Fibroblast of the conjunctiva (primary cell): ENCODE measurements at regions not wholly inside any gene's neighbourhood (a gene's known extent, or its start where the extent isn't known, plus 50 kb on each side); places are given as distances from the start of the nearest gene placed in this dataset.
A peak's percentile ranks its signal among the peaks of the same experiment; 100 is the strongest.

Experiments
- DNase-seq: peaks from one replicate; pipeline ENCODE4 v3.0.0-alpha.2; 2010; ENCODE audit warnings: low read depth

GRCh38 chr4:22103768-22104167 lies 155.2 kb upstream of the KCNIP4 start:
- DNase-seq: no peak

- DNase-seq: no peak
Measured at GRCh38 chr4:22099896-22100295, 151.3 kb upstream of the KCNIP4 start.

- no peak for DNase-seq
Measured at GRCh38 chr4:22097596-22097995, 149.0 kb upstream of the KCNIP4 start.

GRCh38 chr4:22094217-22094616 lies 145.6 kb upstream of the KCNIP4 start:
- DNase-seq: no peak

- no peak for DNase-seq
Measured at GRCh38 chr4:22093126-22093525, 144.6 kb upstream of the KCNIP4 start.

GRCh38 chr4:22091906-22092305 lies 143.3 kb upstream of the KCNIP4 start:
- no peak for DNase-seq

- no peak for DNase-seq
Measured at GRCh38 chr4:22091352-22091717, 142.8 kb upstream of the KCNIP4 start.

- DNase-seq: peak; percentile 0
Measured at GRCh38 chr4:22090661-22091351, 142.2 kb upstream of the KCNIP4 start.

GRCh38 chr4:22077571-22077970 lies 129.0 kb upstream of the KCNIP4 start:
- DNase-seq: no peak

- no peak for DNase-seq
Measured at GRCh38 chr4:22072726-22073125, 124.2 kb upstream of the KCNIP4 start.

GRCh38 chr4:22072240-22072639 lies 123.7 kb upstream of the KCNIP4 start:
- DNase-seq: no peak

- DNase-seq: no peak
Measured at GRCh38 chr4:22071749-22072148, 123.2 kb upstream of the KCNIP4 start.

GRCh38 chr4:22070256-22070655 lies 121.7 kb upstream of the KCNIP4 start:
- no peak for DNase-seq

GRCh38 chr4:22063613-22064012 lies 115.0 kb upstream of the KCNIP4 start:
- DNase-seq: no peak

GRCh38 chr4:22062676-22063075 lies 114.1 kb upstream of the KCNIP4 start:
- DNase-seq: no peak

GRCh38 chr4:22055954-22056353 lies 107.4 kb upstream of the KCNIP4 start:
- no peak for DNase-seq

- no peak for DNase-seq
Measured at GRCh38 chr4:22052076-22052475, 103.5 kb upstream of the KCNIP4 start.

- DNase-seq: no peak
Measured at GRCh38 chr4:22048323-22048722, 99.8 kb upstream of the KCNIP4 start.

- no peak for DNase-seq
Measured at GRCh38 chr4:22047793-22048192, 99.2 kb upstream of the KCNIP4 start.

- no peak for DNase-seq
Measured at GRCh38 chr4:22045051-22045630, 96.6 kb upstream of the KCNIP4 start.

- DNase-seq: no peak
Measured at GRCh38 chr4:22031423-22031822, 82.9 kb upstream of the KCNIP4 start.

- DNase-seq: no peak
Measured at GRCh38 chr4:22030881-22031280, 82.3 kb upstream of the KCNIP4 start.

- no peak for DNase-seq
Measured at GRCh38 chr4:22030307-22030706, 81.7 kb upstream of the KCNIP4 start.

- DNase-seq: no peak
Measured at GRCh38 chr4:22029803-22030202, 81.2 kb upstream of the KCNIP4 start.
